HAP-1 (cell line): ENCODE measurements at regions not wholly inside any gene's neighbourhood (a gene's known extent, or its start where the extent isn't known, plus 50 kb on each side); places are given as distances from the start of the nearest gene placed in this dataset.
"Not testable (repeated sequence)": the region's sequence is repeated elsewhere in the genome, so short reads cannot be mapped to it uniquely, and the experiment has no call there.

Source experiments
- DNase-seq, 2 experiments: peaks; one replicate each; pipeline ENCODE4 v3.0.0-alpha.2; 2016 to 2020; ENCODE audit warnings: low spot score in 2 of 2
- H3K27me3 ChIP-seq: fragments of 250-450 bp; sonication (Bioruptor Pico); 2 replicates; pipeline ENCODE4 v1.5.1; 2020; ENCODE audit warnings: low read depth, mild to moderate bottlenecking, moderate library complexity
- H3K36me3 ChIP-seq: fragments of 250-450 bp; sonication (Bioruptor Pico); replicated peaks from 2 replicates; pipeline ENCODE4 v1.5.1; 2020; ENCODE audit warnings: mild to moderate bottlenecking
- H3K4me1 ChIP-seq: fragments of 250-450 bp; sonication (Bioruptor Pico); 2 replicates; pipeline ENCODE4 v1.5.1; 2020; ENCODE audit warnings: mild to moderate bottlenecking
- H3K4me3 ChIP-seq: fragments of 250-450 bp; sonication (Bioruptor Pico); 2 replicates; pipeline ENCODE4 v1.5.1; 2020; ENCODE audit warnings: mild to moderate bottlenecking, moderate library complexity
- H3K9me3 ChIP-seq: fragments of 250-450 bp; sonication (Bioruptor Pico); 2 replicates; pipeline ENCODE4 v1.5.1; 2020; ENCODE audit warnings: mild to moderate bottlenecking, moderate library complexity
- in situ Hi-C: fragments of 300-500 bp; cut with MboI; formaldehyde crosslinking; loops from 3 replicates; pipeline ENCODE4 v1.14.3; 2020; ENCODE audit warnings: low sequenced_read_pairs, inconsistent platforms, mixed read lengths

GRCh38 chr12:25803029-25803664, 155.3 kb upstream of the RASSF8 start:
- H3K9me3 ChIP-seq, DNase-seq, in situ Hi-C loops, H3K4me3 ChIP-seq, H3K4me1 ChIP-seq, H3K36me3 ChIP-seq, H3K27me3 ChIP-seq: not testable (repeated sequence)

GRCh38 chr12:25804286-25804685, 154.2 kb upstream of the RASSF8 start:
- H3K9me3 ChIP-seq, H3K27me3 ChIP-seq, H3K4me1 ChIP-seq, H3K36me3 ChIP-seq, DNase-seq, in situ Hi-C loops, H3K4me3 ChIP-seq: not testable (repeated sequence)

GRCh38 chr12:25806271-25806670, 152.2 kb upstream of the RASSF8 start:
- in situ Hi-C loops, result no loop called here
- Histone ChIP-seq H3K36me3 (no peaks in the 10 kb centered on the region), H3K4me3 (no peak overlapping the region), H3K9me3 (no peaks in the 10 kb centered on the region), H3K4me1 (peaks cover 6% of the 10 kb centered on the region), H3K27me3 (no peaks in the 10 kb centered on the region)
- no peak for DNase-seq

- in situ Hi-C loops, result no loop called here
Measured at GRCh38 chr12:25808604-25809003, 149.9 kb upstream of the RASSF8 start.

GRCh38 chr12:25810683-25811082, 147.8 kb upstream of the RASSF8 start:
- in situ Hi-C loops, result no loop called here
- no peaks in the 10 kb centered on the region for H3K27me3 ChIP-seq
- no peaks in the 10 kb centered on the region for H3K9me3 ChIP-seq
- peaks cover 8% of the 10 kb centered on the region for H3K4me1 ChIP-seq
- H3K4me3 ChIP-seq, result no peak overlapping the region
- no peaks in the 10 kb centered on the region for H3K36me3 ChIP-seq
- DNase-seq, result no peak

More at GRCh38 chr12:25808604-25809003, 149.9 kb upstream of the RASSF8 start:
- no peaks in the 10 kb centered on the region for H3K27me3 ChIP-seq
- H3K9me3 ChIP-seq, result no peaks in the 10 kb centered on the region
- DNase-seq, result no peak
- no peaks in the 10 kb centered on the region for H3K36me3 ChIP-seq
- peaks cover 8% of the 10 kb centered on the region for H3K4me1 ChIP-seq
- H3K4me3 ChIP-seq, result no peak overlapping the region

- H3K9me3 ChIP-seq, result no peaks in the 10 kb centered on the region
- no peak overlapping the region for H3K4me3 ChIP-seq
- in situ Hi-C loops, result no loop called here
- no peaks in the 10 kb centered on the region for H3K27me3 ChIP-seq
- DNase-seq, result no peak
- H3K4me1 ChIP-seq, result peaks cover 8% of the 10 kb centered on the region
- no peaks in the 10 kb centered on the region for H3K36me3 ChIP-seq
Measured at GRCh38 chr12:25811656-25812126, 146.8 kb upstream of the RASSF8 start.

- Histone ChIP-seq H3K36me3 (no peaks in the 10 kb centered on the region), H3K4me3 (no peak overlapping the region), H3K9me3 (no peaks in the 10 kb centered on the region), H3K4me1 (peaks cover 8% of the 10 kb centered on the region), H3K27me3 (no peaks in the 10 kb centered on the region)
- in situ Hi-C loops, result no loop called here
- DNase-seq, result no peak
Measured at GRCh38 chr12:25812295-25812694, 146.2 kb upstream of the RASSF8 start.

GRCh38 chr12:25813843-25814242, 144.6 kb upstream of the RASSF8 start:
- peaks cover 8% of the 10 kb centered on the region for H3K4me1 ChIP-seq
- no peaks in the 10 kb centered on the region for H3K9me3 ChIP-seq
- DNase-seq, result no peak
- no peaks in the 10 kb centered on the region for H3K36me3 ChIP-seq
- no peak overlapping the region for H3K4me3 ChIP-seq
- H3K27me3 ChIP-seq, result no peaks in the 10 kb centered on the region
- in situ Hi-C loops, result no loop called here

GRCh38 chr12:25816637-25817036, 141.8 kb upstream of the RASSF8 start:
- H3K36me3 ChIP-seq, result no peaks in the 10 kb centered on the region
- DNase-seq, result no peak
- H3K9me3 ChIP-seq, result no peaks in the 10 kb centered on the region
- 0 out of 2 replicates have a peak, but pooled peaks cover 3% of the 10 kb centered on the region for H3K4me1 ChIP-seq
- in situ Hi-C loops, result no loop called here
- no peak overlapping the region for H3K4me3 ChIP-seq
- no peaks in the 10 kb centered on the region for H3K27me3 ChIP-seq

GRCh38 chr12:25817166-25817565, 141.3 kb upstream of the RASSF8 start:
- in situ Hi-C loops, result no loop called here
- Histone ChIP-seq H3K27me3 (no peaks in the 10 kb centered on the region), H3K36me3 (no peaks in the 10 kb centered on the region), H3K9me3 (no peaks in the 10 kb centered on the region), H3K4me1 (0 out of 2 replicates have a peak, but pooled peaks cover 3% of the 10 kb centered on the region), H3K4me3 (no peak overlapping the region)
- DNase-seq, result no peak

- H3K4me1 ChIP-seq, result 0 out of 2 replicates have a peak, but pooled peaks cover 3% of the 10 kb centered on the region
- no peak overlapping the region for H3K4me3 ChIP-seq
- in situ Hi-C loops, result no loop called here
- no peaks in the 10 kb centered on the region for H3K27me3 ChIP-seq
- no peaks in the 10 kb centered on the region for H3K9me3 ChIP-seq
- no peaks in the 10 kb centered on the region for H3K36me3 ChIP-seq
- DNase-seq, result no peak
Measured at GRCh38 chr12:25818596-25819390, 139.7 kb upstream of the RASSF8 start.

- H3K4me3 ChIP-seq, result no peak overlapping the region
- 0 out of 2 replicates have a peak, but pooled peaks cover 3% of the 10 kb centered on the region for H3K4me1 ChIP-seq
- H3K36me3 ChIP-seq, result no peaks in the 10 kb centered on the region
- H3K9me3 ChIP-seq, result no peaks in the 10 kb centered on the region
- DNase-seq, result peak; percentile 12 to 14
- in situ Hi-C loops, result no loop called here
- H3K27me3 ChIP-seq, result no peaks in the 10 kb centered on the region
Measured at GRCh38 chr12:25819691-25820090, 138.8 kb upstream of the RASSF8 start.

GRCh38 chr12:25822281-25822680, 136.2 kb upstream of the RASSF8 start:
- H3K27me3 ChIP-seq, result 0 out of 2 replicates have a peak, but pooled peaks cover 2% of the 10 kb centered on the region
- DNase-seq, result no peak
- H3K9me3 ChIP-seq, result no peaks in the 10 kb centered on the region
- H3K36me3 ChIP-seq, result no peaks in the 10 kb centered on the region
- no peak overlapping the region for H3K4me3 ChIP-seq
- H3K4me1 ChIP-seq, result 0 out of 2 replicates have a peak, but pooled peaks cover 3% of the 10 kb centered on the region
- in situ Hi-C loops, result no loop called here

GRCh38 chr12:25824734-25825133, 133.7 kb upstream of the RASSF8 start:
- in situ Hi-C loops, result no loop called here
- H3K9me3 ChIP-seq, result no peaks in the 10 kb centered on the region
- no peaks in the 10 kb centered on the region for H3K36me3 ChIP-seq
- no peak overlapping the region for H3K4me3 ChIP-seq
- H3K27me3 ChIP-seq, result peaks cover 11% of the 10 kb centered on the region
- DNase-seq, result no peak
- no peaks in the 10 kb centered on the region for H3K4me1 ChIP-seq
